GM12878 (cell line): ENCODE measurements at regions not wholly inside any gene's neighbourhood (a gene's known extent, or its start where the extent isn't known, plus 50 kb on each side); places are given as distances from the start of the nearest gene placed in this dataset.

Source experiments
- CBX5 ChIP-seq: sonication (generic); IDR thresholded peaks from 2 replicates; pipeline ENCODE4 v1.6.1; 2016; ENCODE audit warnings: low read depth, moderate library complexity, mild to moderate bottlenecking, inconsistent platforms
- CREM ChIP-seq: IDR thresholded peaks from 2 replicates; pipeline ENCODE4 v1.6.1; 2014; ENCODE audit warnings: antibody characterized with exemption, low read depth
- EP300 ChIP-seq, 2 experiments: fragments of 150-350 bp in 1 of 2; IDR thresholded peaks; 2 replicates each; pipeline ENCODE4 v1.6.1; 2011 to 2012; ENCODE audit warnings: low read depth in 2 of 2, low read length in 2 of 2, borderline replicate concordance in 1 of 2, improper control_type of control experiment in 1 of 2, inconsistent platforms in 1 of 2; ENCODE audit not compliant: control insufficient read depth in 1 of 2
- MAX ChIP-seq: IDR thresholded peaks from 2 replicates; pipeline ENCODE4 v1.6.1; 2012; ENCODE audit warnings: low read depth, low read length, improper control_type of control experiment
- NR2C2 ChIP-seq: IDR thresholded peaks from 2 replicates; pipeline ENCODE4 v1.6.1; 2011; ENCODE audit warnings: borderline replicate concordance, low read depth; ENCODE audit not compliant: control insufficient read depth, insufficient read length
- POLR2A ChIP-seq: IDR thresholded peaks from 2 replicates; pipeline ENCODE4 v1.6.1; 2011; ENCODE audit warnings: low read depth, mild to moderate bottlenecking, low read length
- POLR2AphosphoS5 ChIP-seq: IDR thresholded peaks from 2 replicates; pipeline ENCODE4 v1.6.1; 2011; ENCODE audit warnings: mild to moderate bottlenecking, low read length, inconsistent platforms
- TF ChIP-seq, protein P1 (sequence below), 3 experiments: IDR thresholded peaks in 2 of 3; conservative IDR thresholded peaks in 1 of 3; 2 replicates each; pipeline ENCODE4 v1.5.1; 2011; ENCODE audit warnings: low read depth in 3 of 3, low read length in 3 of 3, mild to moderate bottlenecking in 3 of 3, control low read depth in 2 of 3, moderate library complexity in 2 of 3, inconsistent platforms in 1 of 3, mixed read lengths in 1 of 3; ENCODE audit not compliant: control insufficient read depth in 2 of 3, insufficient read depth in 1 of 3; ENCODE audit errors: extremely low read depth in 1 of 3

GRCh38 chr5:57776035-57776434, 293.4 kb upstream of the ACTBL2 start:
- TF ChIP-seq CREM (no peak), CBX5 (no peak), MAX (no peak), POLR2AphosphoS5 (no peak), EP300 (IDR thresholded peaks at IDR 0.05; ENCODE audit: borderline replicate concordance in 1 of 2, control insufficient read depth in 1 of 2, low read depth in 2 of 2, low read length in 2 of 2) (no peak), NR2C2 (no peak), POLR2A (no peak)
- TF ChIP-seq, protein P1, sequence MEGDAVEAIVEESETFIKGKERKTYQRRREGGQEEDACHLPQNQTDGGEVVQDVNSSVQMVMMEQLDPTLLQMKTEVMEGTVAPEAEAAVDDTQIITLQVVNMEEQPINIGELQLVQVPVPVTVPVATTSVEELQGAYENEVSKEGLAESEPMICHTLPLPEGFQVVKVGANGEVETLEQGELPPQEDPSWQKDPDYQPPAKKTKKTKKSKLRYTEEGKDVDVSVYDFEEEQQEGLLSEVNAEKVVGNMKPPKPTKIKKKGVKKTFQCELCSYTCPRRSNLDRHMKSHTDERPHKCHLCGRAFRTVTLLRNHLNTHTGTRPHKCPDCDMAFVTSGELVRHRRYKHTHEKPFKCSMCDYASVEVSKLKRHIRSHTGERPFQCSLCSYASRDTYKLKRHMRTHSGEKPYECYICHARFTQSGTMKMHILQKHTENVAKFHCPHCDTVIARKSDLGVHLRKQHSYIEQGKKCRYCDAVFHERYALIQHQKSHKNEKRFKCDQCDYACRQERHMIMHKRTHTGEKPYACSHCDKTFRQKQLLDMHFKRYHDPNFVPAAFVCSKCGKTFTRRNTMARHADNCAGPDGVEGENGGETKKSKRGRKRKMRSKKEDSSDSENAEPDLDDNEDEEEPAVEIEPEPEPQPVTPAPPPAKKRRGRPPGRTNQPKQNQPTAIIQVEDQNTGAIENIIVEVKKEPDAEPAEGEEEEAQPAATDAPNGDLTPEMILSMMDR (IDR thresholded peaks at IDR 0.05 in 2 of 3, conservative IDR thresholded peaks at IDR 0.05 in 1 of 3; ENCODE audit: control insufficient read depth in 2 of 3, extremely low read depth in 1 of 3, insufficient read depth in 1 of 3, low read depth in 3 of 3, low read length in 3 of 3): no peak
